ENCODE measurements at regions not wholly inside any gene's neighbourhood (a gene's known extent, or its start where the extent isn't known, plus 50 kb on each side); places are given as distances from the start of the nearest gene placed in this dataset.

DNA sequence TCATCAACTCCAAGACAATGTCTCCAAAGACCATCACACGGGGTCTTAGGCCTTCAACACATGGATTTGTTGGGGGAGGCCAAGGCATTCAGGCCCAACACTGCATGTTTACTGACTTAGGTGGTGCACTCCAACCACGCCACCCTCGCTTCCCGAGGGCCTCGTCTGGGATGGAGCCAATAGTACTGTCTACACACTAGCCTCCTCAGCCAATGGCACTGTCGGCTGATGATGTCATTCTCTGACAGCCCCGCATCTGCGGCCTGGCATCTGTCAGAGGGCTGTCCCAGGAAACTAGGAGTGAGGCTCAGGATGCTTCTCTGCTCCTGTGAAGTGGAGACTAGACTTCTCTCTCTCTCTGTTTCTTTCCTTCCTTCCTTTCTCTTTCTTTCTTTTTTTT, 96.6 kb downstream of the TEX26 start:
- H3K27ac ChIP-seq = no peak overlapping the region
- no peak overlapping the region for H3K4me3 ChIP-seq

DNA sequence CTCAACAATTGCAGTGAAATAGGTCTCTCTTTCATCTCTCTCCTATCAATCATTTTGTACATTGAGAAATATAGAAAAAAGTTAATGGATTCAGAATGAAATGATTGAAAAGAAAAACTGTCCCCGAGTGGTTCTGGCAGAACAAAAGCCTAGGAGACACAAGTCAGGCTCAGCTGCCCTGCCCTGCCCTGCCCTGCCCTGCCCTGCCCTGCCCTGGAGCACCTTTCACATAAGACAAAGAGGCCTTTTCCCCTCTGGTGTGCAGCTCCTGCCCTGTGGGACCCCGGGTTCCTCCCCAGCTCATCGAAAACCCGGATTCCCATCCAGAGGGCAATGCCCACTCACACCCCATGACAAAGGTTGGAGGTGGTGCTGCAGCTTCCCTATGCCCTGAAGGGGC, 94.7 kb downstream of the TEX26 start:
- no peak overlapping the region for H3K4me3 ChIP-seq
- H3K27ac ChIP-seq = no peak overlapping the region
